HCT116 (cell line): ENCODE measurements at regions not wholly inside any gene's neighbourhood (a gene's known extent, or its start where the extent isn't known, plus 50 kb on each side); places are given as distances from the start of the nearest gene placed in this dataset.

ENCODE experiments used
- ATAC-seq: fragments of 200-7000 bp; cut with Tn5 transposase; 2 replicates; pipeline ENCODE4 v1.9.1; 2020; ENCODE audit warnings: mild to moderate bottlenecking, moderate library complexity
- BruUV-seq: library from RNA; stranded (reverse); fragments of 400-500 nt; replicated peaks from 2 replicates; lab custom pipeline; 2021; lab: Mats Ljungman, UMichigan
- CTCF ChIA-PET: fragments of 300-600 bp; sonication (Branson Sonifier 250); formaldehyde crosslinking; loops from one replicate; lab custom pipeline; 2021; ENCODE audit warnings: antibody characterized with exemption; lab: Charles Lee
- POLR2A ChIA-PET: fragments of 300-600, 350-600 bp; sonication (Branson Sonifier 250); formaldehyde crosslinking; loops from one replicate; lab custom pipeline; 2021; ENCODE audit warnings: antibody characterized with exemption; lab: Charles Lee
- RAD21 ChIA-PET, 2 experiments: fragments of 300-600 bp; sonication (Branson Sonifier 250); formaldehyde crosslinking; loops; one replicate each; lab custom pipeline; 2023; ENCODE audit warnings: low total read pairs in 2 of 2; ENCODE audit not compliant: uncharacterized antibody in 2 of 2, unreplicated experiment in 2 of 2, low non-redundant PET in 1 of 2; lab: Charles Lee
- DNase-seq: peaks from one replicate; pipeline ENCODE4 v3.0.0-alpha.2; 2010; ENCODE audit warnings: low read depth, low spot score
- H2AFZ ChIP-seq: fragments of 200-600 bp; shearing (Covaris generic), sonication (generic); 2 replicates; pipeline ENCODE4 v1.6.1; 2017; ENCODE audit warnings: low read depth, mixed run types, mixed read lengths, antibody characterized with exemption, low read length; ENCODE audit not compliant: poor library complexity, severe bottlenecking
- H3K27ac ChIP-seq: 2 replicates; pipeline ENCODE4 v1.5.1; 2012; ENCODE audit warnings: low read depth, low read length
- H3K27me3 ChIP-seq: fragments of 200-600 bp; sonication (generic); 2 replicates; pipeline ENCODE4 v1.6.1; 2016; ENCODE audit warnings: mixed run types, low read length, mixed read lengths; ENCODE audit not compliant: insufficient read depth
- H3K36me3 ChIP-seq, 2 experiments: fragments of 200-500 bp in 1 of 2; fragments of 200-600 bp in 1 of 2; sonication (Bioruptor generic) in 1 of 2; sonication (generic) in 1 of 2; 2 replicates each; pipeline versions ENCODE4 v1.5.1 to v1.6.1; 2014 to 2016; ENCODE audit warnings: low read length in 2 of 2, inconsistent platforms in 1 of 2, mixed read lengths in 1 of 2, mixed run types in 1 of 2; ENCODE audit not compliant: insufficient read depth in 2 of 2, control insufficient read depth in 1 of 2
- H3K4me1 ChIP-seq, 2 experiments: fragments of 200-600 bp in 1 of 2; sonication (generic) in 1 of 2; 2 replicates each; pipeline versions ENCODE4 v1.5.1 to v1.6.1; 2012 to 2017; ENCODE audit warnings: low read length in 2 of 2, inconsistent platforms in 1 of 2, mild to moderate bottlenecking in 1 of 2, mixed read lengths in 1 of 2, mixed run types in 1 of 2, moderate library complexity in 1 of 2; ENCODE audit not compliant: insufficient read depth in 2 of 2, control insufficient read depth in 1 of 2
- H3K4me2 ChIP-seq: fragments of 200-600 bp; sonication (generic); 2 replicates; pipeline ENCODE4 v1.6.1; 2017; ENCODE audit warnings: mixed run types, low read length, mixed read lengths
- H3K4me3 ChIP-seq, 2 experiments: fragments of 200-600 bp in 1 of 2; sonication (generic) in 1 of 2; replicated peaks in 1 of 2; 2 replicates each; pipeline ENCODE4 v1.5.1; 2011 to 2016; ENCODE audit warnings: low read length in 2 of 2, control low read depth in 1 of 2, low read depth in 1 of 2, mild to moderate bottlenecking in 1 of 2, mixed read lengths in 1 of 2, mixed run types in 1 of 2
- H3K79me2 ChIP-seq: fragments of 200-600 bp; sonication (generic); 2 replicates; pipeline ENCODE4 v1.6.1; 2017; ENCODE audit warnings: mild to moderate bottlenecking, mixed run types, low read length, moderate library complexity, mixed read lengths; ENCODE audit not compliant: insufficient read depth
- H3K9ac ChIP-seq: fragments of 200-600 bp; sonication (generic); 2 replicates; pipeline ENCODE4 v1.6.1; 2016; ENCODE audit warnings: low read length, mixed read lengths
- H3K9me2 ChIP-seq: fragments of 200-600 bp; sonication (generic), shearing (Covaris generic); 2 replicates; pipeline ENCODE4 v1.6.1; 2017; ENCODE audit warnings: mixed run types, mild to moderate bottlenecking, moderate library complexity; ENCODE audit not compliant: insufficient read depth
- H3K9me3 ChIP-seq, 2 experiments: fragments of 200-500 bp in 1 of 2; fragments of 200-600 bp in 1 of 2; sonication (Bioruptor generic) in 1 of 2; sonication (generic) in 1 of 2; 2 replicates each; pipeline ENCODE4 v1.6.1; 2014 to 2017; ENCODE audit warnings: low read length in 2 of 2, mixed read lengths in 2 of 2, inconsistent platforms in 1 of 2, low read depth in 1 of 2, mild to moderate bottlenecking in 1 of 2, mixed run types in 1 of 2, moderate library complexity in 1 of 2; ENCODE audit not compliant: control insufficient read depth in 1 of 2, insufficient read depth in 1 of 2
- H4K20me1 ChIP-seq: fragments of 200-600 bp; sonication (generic), shearing (Covaris generic); 2 replicates; pipeline ENCODE4 v1.6.1; 2017; ENCODE audit warnings: mixed run types, mild to moderate bottlenecking, moderate library complexity; ENCODE audit not compliant: insufficient read depth
- EZH2 ChIP-seq: fragments of 200-600 bp; sonication (generic); IDR thresholded peaks from 2 replicates; pipeline ENCODE4 v1.6.1; 2017; ENCODE audit warnings: antibody characterized with exemption, mixed run types
- JUND ChIP-seq: IDR thresholded peaks from 2 replicates; pipeline ENCODE4 v1.6.1; 2012
- POLR2AphosphoS5 ChIP-seq: IDR thresholded peaks from 2 replicates; pipeline ENCODE4 v1.6.1; 2011; ENCODE audit warnings: mild to moderate bottlenecking, low read depth, low read length, moderate library complexity
- ZFX ChIP-seq: fragments of 450-650 bp; IDR thresholded peaks from 2 replicates; pipeline ENCODE4 v1.6.1; 2017
- intact Hi-C: fragments of 100-400 bp; cut with micrococcal nuclease; formaldehyde crosslinking; loops from 2 replicates; pipeline ENCODE4 v1.10.0; 2022
- TF ChIP-seq, protein P1 (sequence below): IDR thresholded peaks from 2 replicates; pipeline ENCODE4 v1.6.1; 2012; ENCODE audit warnings: low read depth
- TF ChIP-seq, protein P2 (sequence below): IDR thresholded peaks from 2 replicates; pipeline ENCODE4 v1.6.1; 2011; ENCODE audit warnings: mild to moderate bottlenecking, low read length, moderate library complexity; ENCODE audit not compliant: insufficient replicate concordance; ENCODE audit errors: extremely low read depth

DNA sequence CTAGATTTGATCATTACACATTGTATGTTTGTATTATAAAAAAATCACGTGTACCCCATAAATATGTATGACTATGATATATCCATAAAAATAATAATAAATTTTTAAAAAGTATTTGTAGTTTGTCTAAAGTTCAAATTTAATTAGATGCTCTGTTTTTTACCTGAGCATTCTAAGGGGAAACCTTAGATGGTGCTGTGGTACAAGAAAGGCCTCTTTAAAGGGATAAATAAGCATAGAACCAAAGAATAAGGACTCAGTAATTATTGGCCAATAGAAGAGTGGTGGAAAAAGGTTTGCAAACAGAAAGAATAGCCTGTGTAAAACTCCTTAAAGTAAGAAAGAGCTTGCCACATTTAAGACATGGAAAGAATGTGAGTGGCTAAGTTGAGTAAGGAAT, 580.1 kb upstream of the SEL1L start (continued):
- TF ChIP-seq JUND (no peak), ZFX (no peak), EZH2 (no peak), POLR2AphosphoS5 (no peak)
- TF ChIP-seq, protein P1, sequence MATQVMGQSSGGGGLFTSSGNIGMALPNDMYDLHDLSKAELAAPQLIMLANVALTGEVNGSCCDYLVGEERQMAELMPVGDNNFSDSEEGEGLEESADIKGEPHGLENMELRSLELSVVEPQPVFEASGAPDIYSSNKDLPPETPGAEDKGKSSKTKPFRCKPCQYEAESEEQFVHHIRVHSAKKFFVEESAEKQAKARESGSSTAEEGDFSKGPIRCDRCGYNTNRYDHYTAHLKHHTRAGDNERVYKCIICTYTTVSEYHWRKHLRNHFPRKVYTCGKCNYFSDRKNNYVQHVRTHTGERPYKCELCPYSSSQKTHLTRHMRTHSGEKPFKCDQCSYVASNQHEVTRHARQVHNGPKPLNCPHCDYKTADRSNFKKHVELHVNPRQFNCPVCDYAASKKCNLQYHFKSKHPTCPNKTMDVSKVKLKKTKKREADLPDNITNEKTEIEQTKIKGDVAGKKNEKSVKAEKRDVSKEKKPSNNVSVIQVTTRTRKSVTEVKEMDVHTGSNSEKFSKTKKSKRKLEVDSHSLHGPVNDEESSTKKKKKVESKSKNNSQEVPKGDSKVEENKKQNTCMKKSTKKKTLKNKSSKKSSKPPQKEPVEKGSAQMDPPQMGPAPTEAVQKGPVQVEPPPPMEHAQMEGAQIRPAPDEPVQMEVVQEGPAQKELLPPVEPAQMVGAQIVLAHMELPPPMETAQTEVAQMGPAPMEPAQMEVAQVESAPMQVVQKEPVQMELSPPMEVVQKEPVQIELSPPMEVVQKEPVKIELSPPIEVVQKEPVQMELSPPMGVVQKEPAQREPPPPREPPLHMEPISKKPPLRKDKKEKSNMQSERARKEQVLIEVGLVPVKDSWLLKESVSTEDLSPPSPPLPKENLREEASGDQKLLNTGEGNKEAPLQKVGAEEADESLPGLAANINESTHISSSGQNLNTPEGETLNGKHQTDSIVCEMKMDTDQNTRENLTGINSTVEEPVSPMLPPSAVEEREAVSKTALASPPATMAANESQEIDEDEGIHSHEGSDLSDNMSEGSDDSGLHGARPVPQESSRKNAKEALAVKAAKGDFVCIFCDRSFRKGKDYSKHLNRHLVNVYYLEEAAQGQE, result no peak

DNA sequence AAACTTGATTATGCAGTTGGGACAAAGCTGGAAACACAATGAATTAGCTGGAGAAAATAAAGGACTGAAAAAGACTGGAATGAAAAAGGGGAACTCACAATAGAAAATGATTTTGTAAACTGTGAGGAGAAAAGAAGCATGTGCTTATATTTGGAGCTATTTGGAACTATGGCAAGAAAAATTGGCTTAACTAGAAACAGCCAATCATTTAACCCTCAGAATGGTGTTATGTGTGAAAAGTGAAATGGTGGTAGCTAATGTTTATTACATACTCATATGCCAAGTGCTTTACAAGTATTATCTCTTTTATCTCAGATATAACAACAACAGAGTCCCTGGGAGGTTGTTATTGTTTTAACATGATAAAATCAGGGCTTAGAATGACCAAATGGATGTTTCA, 583.1 kb upstream of the SEL1L start:
- Histone ChIP-seq H2AFZ (no peak overlapping the region), H3K9ac (no peak overlapping the region), H3K9me2 (no peaks in the 10 kb centered on the region), H3K4me1 (no peaks in the 10 kb centered on the region), H3K4me3 (no peak overlapping the region), H3K36me3 (no peaks in the 10 kb centered on the region), H4K20me1 (no peaks in the 10 kb centered on the region), H3K4me2 (no peak overlapping the region), H3K9me3 (peaks cover 0 to 15% of the 10 kb centered on the region in 2 experiments; a peak in 2 of 4 replicates), H3K79me2 (no peaks in the 10 kb centered on the region), H3K27ac (no peak overlapping the region), H3K27me3 (no peaks in the 10 kb centered on the region)
- DNase-seq (no peak), ATAC-seq (no peak)
- RAD21 ChIA-PET, result no interaction called here
- POLR2A ChIA-PET, result no interaction called here
- no TSS peak for BruUV-seq
- CTCF ChIA-PET, result no interaction called here
- intact Hi-C loops, result no loop called here
- TF ChIP-seq, protein P2, sequence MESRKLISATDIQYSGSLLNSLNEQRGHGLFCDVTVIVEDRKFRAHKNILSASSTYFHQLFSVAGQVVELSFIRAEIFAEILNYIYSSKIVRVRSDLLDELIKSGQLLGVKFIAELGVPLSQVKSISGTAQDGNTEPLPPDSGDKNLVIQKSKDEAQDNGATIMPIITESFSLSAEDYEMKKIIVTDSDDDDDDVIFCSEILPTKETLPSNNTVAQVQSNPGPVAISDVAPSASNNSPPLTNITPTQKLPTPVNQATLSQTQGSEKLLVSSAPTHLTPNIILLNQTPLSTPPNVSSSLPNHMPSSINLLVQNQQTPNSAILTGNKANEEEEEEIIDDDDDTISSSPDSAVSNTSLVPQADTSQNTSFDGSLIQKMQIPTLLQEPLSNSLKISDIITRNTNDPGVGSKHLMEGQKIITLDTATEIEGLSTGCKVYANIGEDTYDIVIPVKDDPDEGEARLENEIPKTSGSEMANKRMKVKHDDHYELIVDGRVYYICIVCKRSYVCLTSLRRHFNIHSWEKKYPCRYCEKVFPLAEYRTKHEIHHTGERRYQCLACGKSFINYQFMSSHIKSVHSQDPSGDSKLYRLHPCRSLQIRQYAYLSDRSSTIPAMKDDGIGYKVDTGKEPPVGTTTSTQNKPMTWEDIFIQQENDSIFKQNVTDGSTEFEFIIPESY, result no peak
